RKO (cell line): ENCODE measurements at regions not wholly inside any gene's neighbourhood (a gene's known extent, or its start where the extent isn't known, plus 50 kb on each side); places are given as distances from the start of the nearest gene placed in this dataset.

ENCODE experiments used
- DNase-seq: peaks from one replicate; pipeline ENCODE4 v3.0.0-alpha.2; 2016; ENCODE audit warnings: low spot score

DNA sequence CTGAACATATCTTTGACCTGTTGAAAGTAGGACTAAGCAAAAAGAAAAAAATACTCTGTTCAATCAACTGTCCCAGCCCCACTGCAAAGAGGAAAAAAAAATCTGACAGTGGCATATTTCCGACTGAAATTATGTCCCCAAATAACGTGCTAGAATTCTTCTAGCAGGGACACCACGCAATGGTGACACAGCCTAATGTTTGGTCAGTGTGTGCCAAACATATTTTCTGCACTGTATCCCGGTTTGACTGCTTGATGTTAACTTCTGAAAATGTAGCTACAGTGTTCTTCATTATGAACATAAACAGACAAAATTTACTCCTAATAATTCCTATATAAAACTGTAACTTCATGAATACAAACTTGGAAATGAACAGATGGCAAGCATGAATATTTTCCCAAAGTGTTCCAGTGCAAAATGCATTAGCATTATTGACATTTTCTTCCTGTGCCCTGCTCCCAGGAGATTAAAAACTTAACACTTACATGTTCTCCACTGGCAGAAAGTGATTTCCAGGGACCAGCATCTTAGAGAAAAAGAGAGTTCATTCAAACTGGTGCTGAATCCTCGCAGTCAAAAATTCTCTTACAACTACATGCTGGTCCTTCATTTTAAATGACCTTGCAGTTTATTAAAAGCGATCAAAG, 72.4 kb upstream of the SYT1 start:
- DNase-seq = no peak

DNA sequence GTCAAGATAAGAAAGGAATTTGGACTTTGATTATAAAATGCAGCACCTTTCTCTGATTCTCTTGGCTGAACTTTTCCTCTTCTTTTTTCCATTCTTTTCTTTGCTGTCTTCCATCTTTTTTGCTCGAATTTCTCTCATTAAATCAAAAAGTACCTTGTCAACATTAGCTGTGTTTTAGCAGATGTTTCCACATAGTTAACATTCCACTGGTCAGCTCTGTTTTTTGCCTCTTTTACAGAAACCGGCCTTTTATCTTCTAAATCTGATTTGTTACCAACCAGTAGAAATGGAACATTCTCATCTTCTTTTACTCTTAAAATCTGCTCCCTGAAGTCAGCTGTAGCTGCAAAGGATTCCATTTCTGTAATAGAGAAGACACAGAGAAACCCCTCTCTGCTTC, 71.1 kb upstream of the SYT1 start:
- DNase-seq = no peak

DNA sequence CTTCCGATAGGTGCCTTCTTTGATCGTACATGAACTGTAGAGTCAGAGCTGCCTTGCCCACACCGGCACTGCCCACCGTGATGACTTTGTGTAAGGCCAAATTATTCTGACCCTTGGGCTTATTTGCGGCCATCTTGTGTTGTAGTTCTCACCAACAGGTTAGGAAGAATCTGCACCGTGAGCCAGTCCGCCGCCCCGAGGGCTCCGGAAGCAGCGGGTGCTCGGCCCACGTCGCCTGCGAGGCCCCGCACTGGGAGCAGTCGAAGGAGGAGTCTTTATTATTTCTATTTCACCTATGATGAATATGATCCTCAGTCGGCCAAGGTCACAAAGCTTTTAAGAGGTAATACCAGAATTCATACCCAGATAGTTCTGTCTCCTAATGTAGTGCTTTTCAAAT, 70.6 kb upstream of the SYT1 start:
- DNase-seq = no peak

DNA sequence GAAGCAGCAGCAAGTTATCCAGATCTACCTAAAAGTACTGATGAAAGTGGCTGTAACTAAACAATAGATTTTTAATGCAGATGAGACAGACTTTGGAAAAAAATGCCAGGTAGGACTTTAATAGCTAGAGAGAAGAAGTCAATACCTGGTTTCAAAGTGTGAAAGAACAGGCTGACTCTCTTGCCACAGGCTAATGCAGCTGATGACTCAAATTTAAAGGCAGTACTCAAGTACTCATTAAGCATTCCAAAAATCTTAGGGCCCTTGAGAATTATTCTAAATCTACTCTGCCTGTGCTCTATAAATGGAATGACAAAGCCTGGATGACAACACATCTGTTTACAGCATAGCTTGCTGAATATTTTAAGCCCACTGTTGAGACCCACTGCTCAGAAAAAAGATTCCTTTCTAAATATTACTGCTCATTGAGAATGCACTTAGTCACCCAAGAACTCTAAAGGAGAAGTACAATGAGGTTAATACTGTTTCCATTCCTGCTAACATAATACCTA, 68.6 kb upstream of the SYT1 start:
- no peak for DNase-seq

DNA sequence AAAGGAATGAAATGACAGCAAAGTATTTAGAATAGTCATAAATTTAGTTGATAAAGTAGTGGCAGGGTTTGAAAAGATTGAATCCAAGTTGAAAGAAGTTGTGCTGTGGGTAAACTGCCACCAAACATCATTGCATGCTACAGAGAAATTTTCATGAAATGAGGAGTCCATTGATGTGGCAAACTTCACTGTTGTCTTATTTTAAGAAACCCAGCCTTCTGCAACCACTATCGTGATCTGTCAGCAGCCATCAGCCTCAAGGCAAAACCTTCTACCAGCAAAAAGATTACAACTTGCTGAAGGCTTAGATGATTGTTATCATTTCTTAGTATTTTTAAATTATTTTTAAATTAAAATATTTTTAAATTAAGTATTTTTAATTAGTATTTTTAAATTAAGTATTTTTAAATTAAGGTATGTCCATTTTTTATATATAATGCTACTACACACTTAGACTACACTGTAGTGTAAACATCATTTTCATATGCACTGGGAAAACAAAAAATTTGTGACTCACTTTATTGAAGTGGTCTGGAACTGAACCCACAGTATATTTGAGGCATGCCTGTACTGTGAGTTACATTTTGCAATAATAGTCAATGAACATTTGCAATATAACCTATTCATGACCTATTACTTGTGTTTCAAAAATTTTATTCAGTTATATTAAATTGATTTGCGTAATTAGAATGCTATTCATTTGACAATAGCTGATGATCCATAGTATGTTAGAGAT, 67.2 kb upstream of the SYT1 start:
- no peak for DNase-seq

DNA sequence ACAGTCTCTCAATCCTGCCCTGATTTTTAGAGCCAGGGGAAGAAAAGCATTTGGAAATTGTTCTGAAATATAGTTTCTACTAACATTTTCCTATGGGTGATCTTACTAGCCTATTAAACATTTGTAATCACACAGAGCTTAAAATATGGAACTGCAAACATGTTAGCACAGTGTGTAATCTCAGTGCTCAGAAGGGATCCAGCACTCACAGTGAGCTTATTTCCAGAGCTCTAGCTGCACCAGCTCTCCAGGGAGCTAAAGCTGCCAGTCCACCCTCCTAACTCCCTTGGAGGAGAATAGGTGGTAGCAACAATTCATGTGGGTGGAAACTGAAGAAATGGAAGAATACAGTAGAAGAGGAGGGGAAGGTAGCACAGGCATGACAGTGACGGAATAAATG, 64.9 kb upstream of the SYT1 start:
- DNase-seq = no peak

DNA sequence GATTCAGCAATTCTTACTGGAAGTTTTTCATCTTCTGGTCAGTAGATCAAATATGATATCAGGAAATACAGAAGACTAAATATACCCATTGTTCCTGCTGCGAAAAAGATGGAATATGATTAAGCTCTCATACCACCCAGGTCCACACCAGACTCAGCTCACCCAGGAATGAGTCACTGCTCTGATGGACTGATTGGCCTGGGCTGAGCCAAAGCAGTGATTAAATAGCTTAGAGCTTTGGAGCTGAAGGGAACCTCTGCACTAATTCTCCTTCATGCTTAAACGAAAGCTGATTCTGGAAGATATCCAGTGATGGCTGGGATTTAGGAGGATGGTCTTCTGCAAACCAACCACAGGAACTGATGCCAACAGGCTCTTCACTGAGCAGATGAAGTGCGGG, 62.0 kb upstream of the SYT1 start:
- DNase-seq = peak; percentile 69

DNA sequence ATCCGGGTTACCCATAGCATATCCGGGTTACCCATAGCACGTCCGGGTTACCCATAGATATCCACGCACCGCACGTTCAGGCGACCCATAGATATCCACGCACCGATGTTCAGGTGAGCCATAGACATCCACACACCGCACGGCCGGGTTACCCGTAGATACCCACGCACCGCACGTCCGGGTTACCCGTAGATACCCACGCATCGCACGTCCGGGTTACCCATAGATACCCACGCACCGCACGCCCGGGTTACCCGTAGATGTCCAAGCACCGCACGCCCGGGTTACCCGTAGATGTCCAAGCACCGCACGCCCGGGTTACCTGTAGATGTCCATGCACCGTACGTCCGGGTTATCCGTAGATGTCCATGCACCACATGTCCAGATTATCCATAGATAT, 60.3 kb upstream of the SYT1 start:
- DNase-seq = no peak
